ENCODE measurements at regions not wholly inside any gene's neighbourhood (a gene's known extent, or its start where the extent isn't known, plus 50 kb on each side); places are given as distances from the start of the nearest gene placed in this dataset.

DNA sequence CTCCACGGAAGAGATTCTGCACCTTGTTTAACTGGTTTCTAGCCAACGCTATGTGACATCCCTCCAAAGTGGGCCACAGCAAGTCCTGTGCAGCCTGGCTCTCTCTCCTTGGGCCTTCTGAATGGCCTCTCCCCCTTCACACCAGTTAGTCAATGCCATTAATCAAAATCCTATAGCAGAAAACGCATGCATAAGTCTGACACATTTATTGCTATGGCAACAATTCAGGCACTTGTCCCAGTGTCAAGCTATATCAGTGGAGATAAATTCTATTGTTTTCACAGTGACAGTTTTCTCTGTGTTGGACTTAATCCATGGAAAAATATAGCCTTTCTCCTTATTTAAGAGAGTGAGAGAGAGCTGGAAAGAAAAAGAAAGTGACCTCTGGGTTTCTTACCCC, 87.2 kb upstream of the TOX3 start:
- no peak for DNase-seq

DNA sequence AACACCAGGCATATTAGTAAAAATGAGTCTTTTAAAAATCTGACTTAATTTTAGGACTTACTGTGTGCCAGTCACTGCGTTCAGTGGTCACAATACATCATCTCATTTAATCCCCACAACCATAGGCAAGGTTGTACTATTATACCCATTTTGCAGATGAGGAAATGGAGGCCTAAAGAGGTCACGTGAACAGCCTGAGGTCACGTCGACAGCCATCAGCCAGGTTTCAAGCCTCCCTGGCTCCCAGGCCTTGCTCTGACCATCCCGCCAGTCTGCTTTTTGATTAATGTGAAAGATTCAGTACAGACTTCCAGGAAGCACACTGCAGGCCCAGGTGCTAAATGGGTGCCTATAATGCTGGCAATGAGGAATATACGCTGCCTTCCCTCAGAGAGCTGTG, 86.3 kb upstream of the TOX3 start:
- no peak for DNase-seq

GRCh38 chr16:52631711-52632110, 84.8 kb upstream of the TOX3 start:
- no peak for DNase-seq

DNA sequence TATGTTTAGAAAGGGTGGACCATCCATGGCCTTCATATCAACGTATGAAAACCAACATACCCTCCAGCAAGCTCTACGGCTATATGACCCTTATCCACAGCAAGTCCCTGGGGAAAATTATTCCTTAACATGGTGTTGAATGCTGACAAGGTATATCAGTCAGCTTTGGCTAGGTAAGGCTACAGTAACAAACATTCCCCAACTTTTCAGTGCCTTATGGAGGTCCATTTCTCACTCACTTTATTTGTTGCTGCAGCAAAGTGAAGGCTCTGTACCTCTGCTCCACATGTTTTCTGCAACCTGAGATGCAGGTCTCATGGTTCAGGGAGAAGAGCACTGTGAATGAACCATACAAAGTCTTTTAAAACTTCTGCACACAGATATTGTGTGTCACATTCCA, 83.8 kb upstream of the TOX3 start:
- no peak for DNase-seq

DNA sequence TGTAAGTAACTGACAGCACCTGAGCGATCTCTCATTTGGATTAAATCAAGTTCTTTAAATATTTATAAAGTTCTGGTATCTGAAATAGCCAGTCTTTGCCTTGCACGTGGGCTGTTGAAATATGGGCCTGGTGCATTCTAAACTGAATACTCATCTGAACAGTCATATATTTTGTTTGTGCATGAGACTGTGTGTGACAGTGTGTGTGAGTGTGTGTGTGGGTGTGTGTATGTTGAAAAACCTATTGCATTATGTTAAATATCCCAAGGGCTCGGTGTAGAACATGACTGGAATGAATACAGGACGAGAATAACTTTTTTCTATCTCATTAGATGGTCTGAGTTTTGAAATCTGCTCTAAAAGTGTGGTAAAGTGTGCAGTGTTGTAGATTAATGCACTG, 82.4 kb upstream of the TOX3 start:
- DNase-seq = peak; percentile 89

DNA sequence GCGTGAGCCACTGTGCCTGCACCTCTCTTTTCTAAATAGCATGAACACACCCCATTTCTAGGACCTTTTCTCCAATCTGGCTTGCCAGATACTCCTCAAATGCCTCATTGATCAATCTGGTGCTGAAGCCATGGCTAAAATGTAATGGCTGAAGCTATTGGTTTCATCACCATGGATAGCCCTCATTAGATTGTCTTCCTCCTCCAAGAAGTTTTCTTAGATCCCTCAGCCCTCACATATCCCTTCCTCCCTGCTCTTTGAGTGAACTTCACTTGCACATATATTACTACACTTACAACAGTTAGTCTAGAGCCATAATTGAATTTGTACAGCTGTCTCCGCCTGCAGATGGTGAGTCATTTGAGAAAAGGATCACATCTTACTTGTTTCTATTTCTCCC, 77.9 kb upstream of the TOX3 start:
- DNase-seq = peak; percentile 14

DNA sequence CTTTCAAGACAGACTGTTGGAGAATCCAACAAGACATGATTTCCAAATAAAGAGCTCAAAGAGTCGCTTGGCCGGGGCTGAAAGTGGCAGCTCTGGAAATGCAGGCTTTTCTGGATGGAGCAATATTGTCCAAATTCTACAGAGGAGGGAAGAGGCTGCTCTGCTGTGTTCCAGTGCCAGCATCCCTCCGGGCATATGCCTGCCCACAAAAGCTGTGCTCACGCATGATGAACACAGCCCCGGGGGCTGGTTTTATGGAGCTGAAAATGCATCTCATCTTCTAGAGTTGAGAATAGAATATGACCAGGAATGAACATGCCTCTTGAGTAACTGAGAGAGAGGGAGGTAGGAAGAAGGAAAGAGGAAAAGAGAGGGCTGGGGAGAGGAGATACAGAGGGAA, 74.7 kb upstream of the TOX3 start:
- DNase-seq = no peak

- DNase-seq = no peak
Observed at GRCh38 chr16:52618753-52619497, 72.0 kb upstream of the TOX3 start.

DNA sequence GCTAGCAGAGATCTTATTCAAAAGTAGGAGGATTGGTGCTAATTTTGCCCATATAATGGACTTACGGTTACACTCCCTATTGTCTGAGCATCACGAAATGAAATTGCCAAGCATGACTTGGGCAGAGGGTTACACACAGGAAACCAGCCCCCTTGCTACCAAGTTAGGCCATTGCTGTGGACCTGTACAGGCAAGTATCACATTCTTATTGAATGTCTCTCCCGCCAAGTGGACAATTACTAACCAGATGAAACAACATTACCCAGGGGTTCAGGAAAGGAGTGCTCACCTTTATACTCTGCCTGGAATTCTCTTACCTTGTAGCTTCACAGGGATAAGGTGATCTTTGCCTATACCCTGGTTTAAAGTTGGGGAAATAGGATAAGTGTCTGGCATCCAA, 70.6 kb upstream of the TOX3 start:
- DNase-seq = no peak

GRCh38 chr16:52613508-52613907, 66.6 kb upstream of the TOX3 start:
- no peak for DNase-seq

DNA sequence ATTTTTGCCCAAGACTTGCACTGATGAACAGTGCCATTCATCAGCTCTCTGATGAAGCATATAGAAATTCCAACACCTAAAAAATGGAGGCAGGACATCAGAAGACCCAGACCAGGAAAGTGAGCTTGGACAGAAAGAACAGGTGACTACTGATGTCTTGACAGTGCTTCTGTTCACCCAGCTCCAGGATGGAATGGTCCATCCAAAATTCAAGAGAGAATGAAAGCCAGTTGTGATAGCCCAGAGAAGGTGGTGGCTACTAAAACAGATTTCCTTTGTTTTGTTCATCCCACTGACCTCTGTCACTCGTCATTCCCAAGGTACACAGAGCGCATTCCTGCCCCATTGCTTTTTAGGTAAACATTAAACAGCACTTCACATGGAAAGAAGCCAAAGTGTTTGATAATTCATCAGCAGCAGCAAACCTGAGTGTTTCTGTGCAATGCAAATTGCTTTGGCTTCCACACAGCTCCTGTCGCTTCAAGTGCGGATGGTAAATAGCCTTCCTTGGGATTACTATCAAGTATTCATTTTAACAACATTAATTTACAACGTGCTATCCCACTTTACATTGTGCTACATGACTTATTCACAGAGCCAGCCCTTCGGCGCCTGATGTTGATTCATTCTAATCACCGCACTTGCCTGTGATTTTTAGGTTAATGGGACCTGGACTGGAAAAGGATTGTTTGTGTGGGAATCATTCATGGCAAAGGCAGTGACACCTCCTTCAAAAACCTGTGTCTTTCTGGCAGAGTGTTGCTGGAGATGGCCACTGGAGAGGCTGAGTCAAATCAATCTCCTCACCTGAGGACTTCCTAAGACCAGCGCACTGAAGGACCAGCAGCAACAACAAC, 65.1 kb upstream of the TOX3 start:
- DNase-seq = no peak

DNA sequence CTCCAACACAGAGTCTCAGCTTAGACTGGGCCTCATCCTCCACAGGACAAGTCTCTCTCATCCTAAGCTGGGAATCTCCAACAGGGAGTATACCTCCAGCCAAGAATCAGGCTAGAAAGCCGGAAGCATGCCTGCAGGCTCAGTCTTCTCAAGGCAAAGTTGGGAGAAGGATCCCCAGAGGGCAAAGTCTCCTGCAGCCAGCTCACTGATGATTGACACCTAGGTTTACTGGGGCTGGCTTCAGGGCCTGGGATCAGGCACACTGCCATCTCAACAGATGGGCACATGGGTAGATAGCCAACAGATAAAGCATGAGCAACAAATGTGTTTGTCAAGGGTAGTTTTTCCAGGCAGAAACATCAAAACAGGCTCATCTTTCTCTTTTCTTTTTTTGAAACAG, 56.1 kb upstream of the TOX3 start:
- peak; percentile 92 for DNase-seq

- peak; percentile 94 for DNase-seq
Observed at GRCh38 chr16:52597772-52598483, 51.0 kb upstream of the TOX3 start.

- no peak for DNase-seq
Observed at GRCh38 chr16:52597073-52597771, 50.3 kb upstream of the TOX3 start.

All from NCI-H2171 treated with DMSO at 0.1 percent for 48 hours (cell line).